MM.1S (cell line): ENCODE measurements at regions not wholly inside any gene's neighbourhood (a gene's known extent, or its start where the extent isn't known, plus 50 kb on each side); places are given as distances from the start of the nearest gene placed in this dataset.
A peak's percentile ranks its signal among the peaks of the same experiment; 100 is the strongest.

Source experiments
- EZH2 ChIP-seq: fragments of 300-600 bp; sonication (generic); optimal IDR thresholded peaks from 2 replicates; pipeline ENCODE3; 2017; ENCODE audit warnings: low read depth, mild to moderate bottlenecking, antibody characterized with exemption, low read length, mixed read lengths
- TF ChIP-seq, protein P1 (sequence below): fragments of 300-600 bp; sonication (generic); IDR thresholded peaks from 2 replicates; pipeline ENCODE4 v1.5.1; 2016; ENCODE audit warnings: antibody characterized with exemption, low read length, mixed read lengths

DNA sequence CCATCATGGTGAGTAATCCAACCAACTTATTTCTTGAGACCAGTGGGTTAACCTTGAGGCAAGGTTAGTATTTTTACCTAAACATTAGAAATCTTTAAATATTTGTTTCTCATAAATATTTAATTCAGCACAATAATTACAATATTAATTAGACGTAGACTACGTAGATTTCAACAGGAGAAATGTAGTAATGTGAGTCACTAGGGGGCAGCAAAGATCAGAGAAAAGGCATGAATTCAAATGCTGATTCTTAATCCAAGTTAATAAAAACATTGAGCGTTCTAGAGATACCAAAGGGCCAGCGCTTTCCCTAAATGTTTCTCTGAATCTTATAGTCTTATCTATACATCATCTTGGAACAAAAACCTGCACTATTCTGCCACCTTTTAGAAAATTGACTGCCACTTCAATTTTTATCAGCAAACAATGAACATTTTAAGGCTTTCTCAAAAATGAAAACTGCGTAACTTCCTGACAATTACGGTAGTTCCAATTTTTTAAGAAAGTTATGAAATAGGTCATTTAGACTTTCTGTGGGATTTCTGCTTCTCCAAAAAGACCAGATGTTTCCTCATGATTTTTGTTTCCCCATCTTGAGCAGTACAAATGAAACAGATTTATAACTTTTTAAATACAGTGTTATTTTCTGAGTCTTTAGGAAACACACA, 180.7 kb downstream of the GASK1B start:
- TF ChIP-seq, protein P1, sequence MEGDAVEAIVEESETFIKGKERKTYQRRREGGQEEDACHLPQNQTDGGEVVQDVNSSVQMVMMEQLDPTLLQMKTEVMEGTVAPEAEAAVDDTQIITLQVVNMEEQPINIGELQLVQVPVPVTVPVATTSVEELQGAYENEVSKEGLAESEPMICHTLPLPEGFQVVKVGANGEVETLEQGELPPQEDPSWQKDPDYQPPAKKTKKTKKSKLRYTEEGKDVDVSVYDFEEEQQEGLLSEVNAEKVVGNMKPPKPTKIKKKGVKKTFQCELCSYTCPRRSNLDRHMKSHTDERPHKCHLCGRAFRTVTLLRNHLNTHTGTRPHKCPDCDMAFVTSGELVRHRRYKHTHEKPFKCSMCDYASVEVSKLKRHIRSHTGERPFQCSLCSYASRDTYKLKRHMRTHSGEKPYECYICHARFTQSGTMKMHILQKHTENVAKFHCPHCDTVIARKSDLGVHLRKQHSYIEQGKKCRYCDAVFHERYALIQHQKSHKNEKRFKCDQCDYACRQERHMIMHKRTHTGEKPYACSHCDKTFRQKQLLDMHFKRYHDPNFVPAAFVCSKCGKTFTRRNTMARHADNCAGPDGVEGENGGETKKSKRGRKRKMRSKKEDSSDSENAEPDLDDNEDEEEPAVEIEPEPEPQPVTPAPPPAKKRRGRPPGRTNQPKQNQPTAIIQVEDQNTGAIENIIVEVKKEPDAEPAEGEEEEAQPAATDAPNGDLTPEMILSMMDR = peak; percentile 64
- TF ChIP-seq EZH2 = no peak
